Tibial artery (tissue), 4 donors: ENCODE measurements at regions not wholly inside any gene's neighbourhood (a gene's known extent, or its start where the extent isn't known, plus 50 kb on each side); places are given as distances from the start of the nearest gene placed in this dataset.

Source experiments
- DNase-seq, 2 donors: peaks; one replicate each; pipeline ENCODE4 v3.0.0-alpha.2; 2019
- H3K27ac ChIP-seq, 2 donors: fragments of 200-600 bp; sonication (generic) in 1 of 2; 1 replicate in 1 of 2; 2 replicates in 1 of 2; pipeline ENCODE4 v1.5.1; 2018 to 2019; ENCODE audit warnings: mild to moderate bottlenecking in 1 of 2
- H3K27me3 ChIP-seq, 2 donors: fragments of 200-600 bp; sonication (generic) in 1 of 2; one replicate each; pipeline versions ENCODE4 v1.5.1 to v1.6.0; 2016 to 2019
- H3K36me3 ChIP-seq, 3 donors: fragments of 200-600 bp; sonication (generic) in 2 of 3; one replicate each; pipeline ENCODE4 v1.5.1; 2016 to 2019; ENCODE audit warnings: mild to moderate bottlenecking in 2 of 3
- H3K4me1 ChIP-seq, 4 donors: fragments of 200-600 bp; sonication (generic) in 2 of 4; 1 replicate in 3 of 4; 2 replicates in 1 of 4; pipeline ENCODE4 v1.5.1; 2016 to 2019
- H3K4me3 ChIP-seq, 2 donors: fragments of 200-600 bp; sonication (generic) in 1 of 2; 1 replicate in 1 of 2; 2 replicates in 1 of 2; pipeline ENCODE4 v1.5.1; 2018 to 2019; ENCODE audit warnings: mild to moderate bottlenecking in 2 of 2
- H3K9me3 ChIP-seq, 3 donors: fragments of 200-600 bp; sonication (generic) in 1 of 3; one replicate each; pipeline ENCODE4 v1.5.1; 2016 to 2019
- CTCF ChIP-seq, 2 experiments: fragments of 200-600 bp in 1 of 2; fragments of 450-650 bp in 1 of 2; IDR thresholded peaks; one replicate each; pipeline ENCODE4 v1.5.1; 2017 to 2019; ENCODE audit warnings: antibody characterized with exemption in 2 of 2, mild to moderate bottlenecking in 1 of 2, moderate library complexity in 1 of 2
- intact Hi-C: fragments of 100-400 bp; cut with DNase I; formaldehyde crosslinking; loops from one replicate; pipeline ENCODE4 v1.15.0; 2023; ENCODE audit warnings: low total_unique reads

GRCh38 chr2:146506851-146507250 is 1338.0 kb upstream of the ACVR2A start:
- intact Hi-C loops: no loop called here
- H3K27ac ChIP-seq: no peak overlapping the region
- H3K9me3 ChIP-seq: no peaks in the 10 kb centered on the region
- H3K27me3 ChIP-seq: no peaks in the 10 kb centered on the region
- TF ChIP-seq CTCF (IDR thresholded peaks at IDR 0.05): no peak
- no peaks in the 10 kb centered on the region for H3K4me1 ChIP-seq
- no peak for DNase-seq
- no peak overlapping the region for H3K4me3 ChIP-seq
- no peaks in the 10 kb centered on the region for H3K36me3 ChIP-seq

DNA sequence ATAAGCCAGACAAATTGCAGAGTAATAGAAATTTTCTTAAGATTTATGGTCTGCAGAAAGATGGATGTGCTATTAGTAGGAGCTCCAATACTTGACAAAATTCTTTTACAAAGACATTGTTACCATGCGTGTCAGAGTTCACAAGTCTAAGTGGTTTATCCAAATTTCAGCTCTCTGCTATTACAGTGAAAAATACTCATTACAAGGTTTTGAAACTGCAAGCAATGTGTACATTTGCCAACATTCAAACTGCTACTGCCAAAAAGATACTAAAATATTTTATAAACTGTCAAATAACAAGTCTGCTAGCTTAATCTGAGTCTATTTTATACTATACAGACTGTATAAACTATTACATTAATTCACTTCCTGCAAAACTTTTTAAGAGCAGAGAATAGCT is 1341.5 kb upstream of the ACVR2A start:
- Histone ChIP-seq H3K36me3 (no peaks in the 10 kb centered on the region), H3K27ac (no peak overlapping the region), H3K27me3 (no peaks in the 10 kb centered on the region), H3K4me1 (no peaks in the 10 kb centered on the region), H3K4me3 (no peak overlapping the region), H3K9me3 (no peaks in the 10 kb centered on the region)
- no peak for DNase-seq
- intact Hi-C loops: no loop called here
- no peak for TF ChIP-seq CTCF (IDR thresholded peaks at IDR 0.05)

DNA sequence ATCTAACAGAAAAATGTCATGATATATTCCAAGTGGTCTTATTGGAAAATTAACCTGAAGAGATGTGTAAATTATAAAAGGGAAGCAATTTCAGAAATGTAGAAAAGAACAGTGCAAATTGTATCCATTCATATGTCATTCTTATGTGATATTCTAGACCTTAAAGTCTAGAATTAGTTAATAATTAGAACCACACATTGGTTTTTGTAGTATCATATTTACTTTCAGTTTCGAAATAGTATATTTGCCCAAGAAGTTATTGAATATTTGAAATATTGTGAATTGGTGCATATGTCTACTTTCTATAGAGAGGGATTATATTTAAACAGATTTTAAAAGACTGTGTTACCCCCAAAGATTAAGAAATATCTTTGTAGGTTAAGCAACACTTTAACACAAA is 1348.6 kb upstream of the ACVR2A start:
- no peaks in the 10 kb centered on the region for H3K36me3 ChIP-seq
- no peak for TF ChIP-seq CTCF (IDR thresholded peaks at IDR 0.05)
- DNase-seq: no peak
- no peaks in the 10 kb centered on the region for H3K4me1 ChIP-seq
- intact Hi-C loops: no loop called here
- H3K27me3 ChIP-seq: no peaks in the 10 kb centered on the region
- H3K4me3 ChIP-seq: no peak overlapping the region
- no peak overlapping the region for H3K27ac ChIP-seq
- H3K9me3 ChIP-seq: peaks cover 0 to 4% (median 0%) of the 10 kb centered on the region in 3 donors

DNA sequence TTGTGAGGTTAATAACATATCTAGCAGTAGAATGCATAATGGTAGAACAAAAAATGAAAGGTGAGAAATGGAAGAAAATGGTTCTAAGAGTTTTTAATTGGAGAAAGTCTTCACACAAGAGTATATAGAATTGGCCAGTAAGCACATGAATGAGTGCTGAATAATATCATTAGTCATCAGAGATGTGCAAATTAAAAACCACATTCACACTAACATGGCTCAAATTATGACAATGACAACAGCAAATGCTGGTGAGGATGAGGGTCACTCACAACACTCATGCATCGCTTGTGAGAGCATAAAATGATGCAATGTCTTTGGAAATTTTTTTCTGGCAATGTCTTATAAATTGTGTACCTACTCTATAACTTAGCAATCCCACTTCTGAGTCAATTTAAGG is 1355.4 kb upstream of the ACVR2A start:
- no peak overlapping the region for H3K27ac ChIP-seq
- intact Hi-C loops: no loop called here
- H3K4me3 ChIP-seq: no peak overlapping the region
- no peaks in the 10 kb centered on the region for H3K4me1 ChIP-seq
- peaks cover 0 to 3% (median 0%) of the 10 kb centered on the region in 3 donors for H3K9me3 ChIP-seq
- no peak for TF ChIP-seq CTCF (IDR thresholded peaks at IDR 0.05)
- no peaks in the 10 kb centered on the region for H3K27me3 ChIP-seq
- DNase-seq: no peak
- no peaks in the 10 kb centered on the region for H3K36me3 ChIP-seq

DNA sequence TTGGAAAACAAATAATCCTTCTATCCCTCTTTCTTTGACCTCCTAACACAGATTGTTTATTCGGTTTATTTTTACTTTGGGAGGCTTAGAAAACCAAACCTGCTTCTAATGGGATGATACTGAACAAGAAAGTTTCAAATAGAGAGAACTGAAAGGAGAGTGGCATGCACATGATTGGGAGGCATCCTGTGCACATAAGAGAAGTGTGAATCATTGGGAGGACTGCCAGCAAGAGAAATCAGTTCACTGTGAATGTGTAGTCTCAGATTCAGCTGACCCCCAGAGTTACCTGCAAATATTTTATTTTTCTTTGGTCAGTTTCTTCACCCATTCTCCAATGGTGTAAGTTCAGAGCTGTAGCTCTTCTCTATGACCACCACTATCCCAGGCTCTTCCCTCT is 1363.2 kb upstream of the ACVR2A start:
- no peak for TF ChIP-seq CTCF (IDR thresholded peaks at IDR 0.05)
- no peaks in the 10 kb centered on the region for H3K36me3 ChIP-seq
- no peaks in the 10 kb centered on the region for H3K4me1 ChIP-seq
- H3K4me3 ChIP-seq: no peak overlapping the region
- intact Hi-C loops: no loop called here
- no peaks in the 10 kb centered on the region for H3K9me3 ChIP-seq
- no peak for DNase-seq
- no peak overlapping the region for H3K27ac ChIP-seq
- H3K27me3 ChIP-seq: no peaks in the 10 kb centered on the region

DNA sequence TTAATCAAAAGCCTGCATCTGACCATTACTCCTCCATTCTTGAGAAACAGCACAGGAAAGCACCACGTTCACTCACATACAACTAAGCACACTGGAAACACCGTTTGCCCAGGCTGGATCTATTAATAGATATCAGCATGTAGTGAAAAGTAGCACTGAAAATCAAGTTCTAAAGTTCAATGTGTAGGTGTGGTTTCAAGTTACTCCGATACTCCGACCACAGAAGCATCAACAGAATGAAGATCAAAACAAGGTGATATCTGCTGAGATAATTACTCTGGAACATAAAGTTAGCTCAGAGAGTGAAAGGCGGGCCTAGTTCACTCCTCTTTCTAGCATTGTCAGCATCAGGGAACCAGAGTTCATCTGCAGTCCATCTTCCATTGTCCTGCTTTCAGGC is 1367.4 kb upstream of the ACVR2A start:
- Histone ChIP-seq H3K27ac (no peak overlapping the region), H3K4me3 (no peak overlapping the region), H3K27me3 (no peaks in the 10 kb centered on the region), H3K9me3 (no peaks in the 10 kb centered on the region), H3K4me1 (no peaks in the 10 kb centered on the region), H3K36me3 (no peaks in the 10 kb centered on the region)
- DNase-seq: no peak
- TF ChIP-seq CTCF (IDR thresholded peaks at IDR 0.05): no peak
- intact Hi-C loops: no loop called here
